HEK293T (cell line): ENCODE measurements at regions not wholly inside any gene's neighbourhood (a gene's known extent, or its start where the extent isn't known, plus 50 kb on each side); places are given as distances from the start of the nearest gene placed in this dataset.

Experiments
- ARNT ChIP-seq: fragments of 450-650 bp; IDR thresholded peaks from 2 replicates; pipeline ENCODE4 v1.6.1; 2017; ENCODE audit warnings: mild to moderate bottlenecking
- BHLHE40 ChIP-seq: fragments of 450-650 bp; IDR thresholded peaks from 2 replicates; pipeline ENCODE4 v1.6.1; 2016; ENCODE audit warnings: mild to moderate bottlenecking, moderate library complexity, borderline replicate concordance
- CTBP1 ChIP-seq: fragments of 450-650 bp; IDR thresholded peaks from 2 replicates; pipeline ENCODE4 v1.6.1; 2016; ENCODE audit warnings: borderline replicate concordance
- ELF4 ChIP-seq: fragments of 450-650 bp; IDR thresholded peaks from 2 replicates; pipeline ENCODE4 v1.6.1; 2017; ENCODE audit warnings: antibody characterized with exemption
- FOXA1 ChIP-seq: fragments of 450-650 bp; IDR thresholded peaks from 2 replicates; pipeline ENCODE4 v1.6.1; 2016; ENCODE audit warnings: mild to moderate bottlenecking
- FOXK2 ChIP-seq: fragments of 450-650 bp; IDR thresholded peaks from 2 replicates; pipeline ENCODE4 v1.6.1; 2016; ENCODE audit warnings: mild to moderate bottlenecking
- FOXM1 ChIP-seq: fragments of 450-650 bp; IDR thresholded peaks from 2 replicates; pipeline ENCODE4 v1.6.1; 2017; ENCODE audit warnings: mild to moderate bottlenecking, borderline replicate concordance
- HDGF ChIP-seq: fragments of 450-650 bp; IDR thresholded peaks from 2 replicates; pipeline ENCODE4 v1.6.1; 2017; ENCODE audit warnings: antibody characterized with exemption, borderline replicate concordance
- LEF1 ChIP-seq: fragments of 450-650 bp; IDR thresholded peaks from 2 replicates; pipeline ENCODE4 v1.6.1; 2017; ENCODE audit warnings: mild to moderate bottlenecking, borderline replicate concordance
- NFRKB ChIP-seq: fragments of 450-650 bp; IDR thresholded peaks from 2 replicates; pipeline ENCODE4 v1.6.1; 2016; ENCODE audit warnings: mild to moderate bottlenecking, moderate library complexity
- SP1 ChIP-seq: fragments of 450-650 bp; IDR thresholded peaks from 2 replicates; pipeline ENCODE4 v1.6.1; 2017
- SUZ12 ChIP-seq: fragments of 450-650 bp; IDR thresholded peaks from 2 replicates; pipeline ENCODE4 v1.6.1; 2016; ENCODE audit warnings: mild to moderate bottlenecking
- TARDBP ChIP-seq: fragments of 450-650 bp; IDR thresholded peaks from 2 replicates; pipeline ENCODE4 v1.6.1; 2016
- ZNF384 ChIP-seq: fragments of 450-650 bp; IDR thresholded peaks from 2 replicates; pipeline ENCODE4 v1.6.1; 2016

- no peak for TF ChIP-seq ARNT
- no peak for TF ChIP-seq BHLHE40
- no peak for TF ChIP-seq FOXK2
- no peak for TF ChIP-seq FOXA1
- TF ChIP-seq NFRKB: no peak
- no peak for TF ChIP-seq HDGF
- no peak for TF ChIP-seq SUZ12
- TF ChIP-seq LEF1: no peak
- no peak for TF ChIP-seq SP1
- TF ChIP-seq TARDBP: no peak
- TF ChIP-seq ELF4: no peak
- no peak for TF ChIP-seq ZNF384
- TF ChIP-seq CTBP1: no peak
- TF ChIP-seq FOXM1: no peak
These were observed 109.4 kb downstream of the ZNF518B start for GRCh38 chr4:10347815-10348214.
